Panc1 (cell line): ENCODE measurements at regions not wholly inside any gene's neighbourhood (a gene's known extent, or its start where the extent isn't known, plus 50 kb on each side); places are given as distances from the start of the nearest gene placed in this dataset.

Experiments used
- ATAC-seq: fragments of 200-7000 bp; cut with Tn5 transposase; 2 replicates; pipeline ENCODE4 v1.9.1; 2020; ENCODE audit warnings: mild to moderate bottlenecking, moderate library complexity
- BruUV-seq: library from RNA; stranded (reverse); fragments of 400-500 nt; replicated peaks from 2 replicates; lab custom pipeline; 2021; lab: Mats Ljungman, UMichigan
- CTCF ChIA-PET: fragments of 300-600 bp; sonication (Branson Sonifier 250); formaldehyde crosslinking; loops from one replicate; lab custom pipeline; 2022; ENCODE audit warnings: antibody characterized with exemption; lab: Charles Lee
- POLR2A ChIA-PET: fragments of 300-600 bp; sonication (Branson Sonifier 250); formaldehyde crosslinking; loops from one replicate; lab custom pipeline; 2022; ENCODE audit warnings: antibody characterized with exemption; lab: Charles Lee
- DNase-seq: peaks from one replicate; pipeline ENCODE4 v3.0.0-alpha.2; 2010; ENCODE audit warnings: low read depth, low spot score
- H3K27ac ChIP-seq: 2 replicates; pipeline ENCODE4 v1.5.1; 2011; ENCODE audit warnings: mild to moderate bottlenecking, low read length, inconsistent platforms
- H3K27me3 ChIP-seq: fragments of 200-500 bp; sonication (Bioruptor generic); 2 replicates; pipeline ENCODE4 v1.6.0; 2014; ENCODE audit warnings: low read length, inconsistent platforms; ENCODE audit not compliant: control insufficient read depth, insufficient read depth
- H3K36me3 ChIP-seq: fragments of 200-500 bp; sonication (Bioruptor generic); 2 replicates; pipeline ENCODE4 v1.5.1; 2014; ENCODE audit warnings: inconsistent platforms, mild to moderate bottlenecking, low read length, moderate library complexity; ENCODE audit not compliant: control insufficient read depth, insufficient read depth
- H3K4me1 ChIP-seq: 2 replicates; pipeline ENCODE4 v1.5.1; 2011; ENCODE audit warnings: inconsistent platforms, mild to moderate bottlenecking, low read length, moderate library complexity; ENCODE audit not compliant: control insufficient read depth, insufficient read depth
- H3K4me3 ChIP-seq, 2 experiments: 2 replicates each; pipeline ENCODE4 v1.5.1; 2011 to 2012; ENCODE audit warnings: low read depth in 2 of 2, low read length in 2 of 2, mild to moderate bottlenecking in 2 of 2, inconsistent platforms in 1 of 2, moderate library complexity in 1 of 2
- H3K9me3 ChIP-seq: fragments of 200-500 bp; sonication (Bioruptor generic); 2 replicates; pipeline ENCODE4 v1.5.1; 2014; ENCODE audit warnings: low read depth, mild to moderate bottlenecking, inconsistent platforms, low read length, moderate library complexity; ENCODE audit not compliant: control insufficient read depth, insufficient read depth
- POLR2AphosphoS5 ChIP-seq: IDR thresholded peaks from 2 replicates; pipeline ENCODE4 v1.6.1; 2012; ENCODE audit warnings: mild to moderate bottlenecking, low read depth, low read length, moderate library complexity
- REST ChIP-seq, 2 experiments: IDR thresholded peaks; 2 replicates each; pipeline ENCODE4 v1.6.1; 2011 to 2012; ENCODE audit warnings: low read depth in 2 of 2, control low read depth in 1 of 2, low read length in 1 of 2, mild to moderate bottlenecking in 1 of 2, moderate library complexity in 1 of 2; ENCODE audit not compliant: insufficient read depth in 1 of 2
- SIN3A ChIP-seq: IDR thresholded peaks from 2 replicates; pipeline ENCODE4 v1.6.1; 2012; ENCODE audit warnings: low read depth, mild to moderate bottlenecking, low read length, moderate library complexity, borderline replicate concordance; ENCODE audit not compliant: insufficient read depth
- TCF7L2 ChIP-seq: IDR thresholded peaks from 2 replicates; pipeline ENCODE4 v1.6.1; 2011; ENCODE audit warnings: mild to moderate bottlenecking, low read depth, low read length, inconsistent platforms
- in situ Hi-C: cut with HindIII; loops from 2 replicates; pipeline ENCODE4 v1.10.0; 2016; ENCODE audit warnings: low sequenced_read_pairs, low pct_unique_long_range_greater_than_20kb
- intact Hi-C: fragments of 100-400 bp; cut with micrococcal nuclease; formaldehyde crosslinking; loops from one replicate; pipeline ENCODE4 v1.10.0; 2022; ENCODE audit not compliant: unreplicated experiment
- TF ChIP-seq, protein P1 (sequence below): fragments of 450-650 bp; IDR thresholded peaks from 2 replicates; pipeline ENCODE4 v1.5.1; 2017; ENCODE audit warnings: mild to moderate bottlenecking

DNA sequence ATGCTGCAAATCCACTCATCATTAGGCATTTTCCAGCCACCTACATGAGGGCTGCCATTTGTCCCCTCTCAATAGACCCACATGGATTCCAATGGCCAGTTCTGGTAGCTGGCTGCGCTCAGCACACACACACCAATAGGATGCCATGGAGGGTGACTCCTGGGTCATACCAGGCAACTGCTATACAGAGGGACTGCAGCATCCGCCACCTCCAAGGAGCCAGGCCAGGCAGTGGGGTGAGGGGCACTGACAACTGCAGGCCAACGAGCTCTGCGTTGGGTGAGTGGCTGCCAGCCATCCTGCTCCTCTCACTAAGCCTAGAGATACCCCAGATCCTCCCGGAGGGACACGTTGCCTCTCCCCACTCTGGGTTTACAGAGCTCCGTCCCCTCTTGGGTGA is 118.8 kb upstream of the NANOS1 start:
- TF ChIP-seq TCF7L2, result no peak
- no peak for TF ChIP-seq SIN3A
- TF ChIP-seq POLR2AphosphoS5, result no peak
- TF ChIP-seq, protein P1, sequence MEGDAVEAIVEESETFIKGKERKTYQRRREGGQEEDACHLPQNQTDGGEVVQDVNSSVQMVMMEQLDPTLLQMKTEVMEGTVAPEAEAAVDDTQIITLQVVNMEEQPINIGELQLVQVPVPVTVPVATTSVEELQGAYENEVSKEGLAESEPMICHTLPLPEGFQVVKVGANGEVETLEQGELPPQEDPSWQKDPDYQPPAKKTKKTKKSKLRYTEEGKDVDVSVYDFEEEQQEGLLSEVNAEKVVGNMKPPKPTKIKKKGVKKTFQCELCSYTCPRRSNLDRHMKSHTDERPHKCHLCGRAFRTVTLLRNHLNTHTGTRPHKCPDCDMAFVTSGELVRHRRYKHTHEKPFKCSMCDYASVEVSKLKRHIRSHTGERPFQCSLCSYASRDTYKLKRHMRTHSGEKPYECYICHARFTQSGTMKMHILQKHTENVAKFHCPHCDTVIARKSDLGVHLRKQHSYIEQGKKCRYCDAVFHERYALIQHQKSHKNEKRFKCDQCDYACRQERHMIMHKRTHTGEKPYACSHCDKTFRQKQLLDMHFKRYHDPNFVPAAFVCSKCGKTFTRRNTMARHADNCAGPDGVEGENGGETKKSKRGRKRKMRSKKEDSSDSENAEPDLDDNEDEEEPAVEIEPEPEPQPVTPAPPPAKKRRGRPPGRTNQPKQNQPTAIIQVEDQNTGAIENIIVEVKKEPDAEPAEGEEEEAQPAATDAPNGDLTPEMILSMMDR, result no peak
- TF ChIP-seq REST (IDR thresholded peaks at IDR 0.05; ENCODE audit: insufficient read depth in 1 of 2, low read depth in 2 of 2, low read length in 1 of 2), result no peak
- intact Hi-C loops (no loop called here), in situ Hi-C loops (no loop called here)
- Histone ChIP-seq H3K9me3 (no peaks in the 10 kb centered on the region), H3K4me3 (no peak overlapping the region), H3K36me3 (no peaks in the 10 kb centered on the region), H3K4me1 (peaks cover 6% of the 10 kb centered on the region; the same call in 1 of the 2 replicates), H3K27ac (no peak overlapping the region), H3K27me3 (no peaks in the 10 kb centered on the region)
- DNase-seq, result no peak
- BruUV-seq, result no TSS peak
- ChIA-PET POLR2A (no interaction called here), CTCF (no interaction called here)
- no peak for ATAC-seq

DNA sequence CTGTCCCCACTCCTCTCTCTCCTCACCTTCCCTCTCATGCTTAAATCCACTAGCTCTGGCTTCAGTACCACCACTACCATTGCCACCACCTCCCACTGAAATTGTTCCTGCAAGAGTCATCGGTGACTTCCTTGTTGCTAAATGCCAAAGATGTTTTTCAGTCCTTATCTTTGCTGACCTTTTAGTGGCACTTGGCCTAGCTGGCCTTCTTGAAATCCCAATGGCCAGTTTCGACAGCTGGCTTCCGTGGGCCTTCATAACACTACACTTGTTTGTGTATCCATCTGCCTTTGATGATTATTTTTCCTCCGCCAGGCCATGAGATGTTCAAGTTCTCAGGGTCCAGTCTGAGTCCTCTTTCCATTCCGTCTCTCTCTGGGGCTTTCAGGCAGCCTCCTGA is 118.2 kb upstream of the NANOS1 start:
- H3K4me3 ChIP-seq, result no peak overlapping the region
- ChIA-PET CTCF (no interaction called here), POLR2A (no interaction called here)
- intact Hi-C loops, result no loop called here
- in situ Hi-C loops, result no loop called here
- BruUV-seq, result no TSS peak
- DNase-seq (no peak), ATAC-seq (no peak)
- TF ChIP-seq POLR2AphosphoS5, result no peak
- TF ChIP-seq SIN3A, result no peak
- TF ChIP-seq, protein P1, result no peak
- TF ChIP-seq TCF7L2, result no peak
- no peaks in the 10 kb centered on the region for H3K36me3 ChIP-seq
- no peaks in the 10 kb centered on the region for H3K9me3 ChIP-seq
- no peaks in the 10 kb centered on the region for H3K27me3 ChIP-seq
- peaks cover 6% of the 10 kb centered on the region; the same call in 1 of the 2 replicates for H3K4me1 ChIP-seq
- H3K27ac ChIP-seq, result no peak overlapping the region
